A549 (cell line): ENCODE measurements at regions not wholly inside any gene's neighbourhood (a gene's known extent, or its start where the extent isn't known, plus 50 kb on each side); places are given as distances from the start of the nearest gene placed in this dataset.

Experiments used
- ATAC-seq, 2 experiments: fragments of 200-7000 bp in 1 of 2; fragments of >200 bp in 1 of 2; cut with Nextera tagmentation in 1 of 2; cut with Tn5 transposase in 1 of 2; 3 replicates each; pipeline versions ENCODE4 v1.8.0 to v1.9.1; 2018 to 2020; ENCODE audit warnings: mild to moderate bottlenecking in 1 of 2, moderate library complexity in 1 of 2
- CTCF ChIA-PET: fragments of 300-600 bp; sonication (Branson Sonifier 250); formaldehyde crosslinking; extraction: SDS; loops from one replicate; lab custom pipeline; 2021; ENCODE audit warnings: antibody characterized with exemption, inconsistent platforms; lab: Yijun Ruan, JAX
- POLR2A ChIA-PET: fragments of 350-600 bp; formaldehyde crosslinking; extraction: SDS; loops from one replicate; lab custom pipeline; 2021; ENCODE audit warnings: antibody characterized with exemption, inconsistent platforms; lab: Yijun Ruan, JAX
- DNase-seq, 2 experiments: peaks; one replicate each; pipeline versions ENCODE4 v3.0.0 to v3.0.0-alpha.2; 2011 to 2016; ENCODE audit warnings: low read depth in 1 of 2, low spot score in 1 of 2
- FAIRE-seq: peaks from 2 replicates; lab custom pipeline; 2011; peaks lifted over from hg19 to GRCh38; lab: Jason Lieb, UNC
- H3K27ac ChIP-seq, 2 experiments: fragments of >200 bp; sonication (Bioruptor Twin); formaldehyde crosslinking; 3 replicates each; pipeline ENCODE4 v1.5.1; 2016 to 2017
- H3K4me1 ChIP-seq: fragments of >200 bp; sonication (Bioruptor Twin); formaldehyde crosslinking; 3 replicates; pipeline ENCODE4 v1.6.1; 2016
- H3K4me2 ChIP-seq: fragments of >200 bp; sonication (Bioruptor Twin); formaldehyde crosslinking; 3 replicates; pipeline ENCODE4 v1.6.1; 2016
- H3K4me3 ChIP-seq: fragments of >200 bp; sonication (Bioruptor Twin); formaldehyde crosslinking; 3 replicates; pipeline ENCODE4 v1.5.1; 2016
- H3K9me3 ChIP-seq: fragments of >200 bp; sonication (Bioruptor Twin); formaldehyde crosslinking; 3 replicates; pipeline ENCODE4 v1.6.1; 2016
- CEBPB ChIP-seq, 2 experiments: fragments of >200 bp in 1 of 2; sonication (Bioruptor Twin) in 1 of 2; formaldehyde crosslinking in 1 of 2; IDR thresholded peaks; 2 replicates each; pipeline ENCODE4 v1.6.1; 2012 to 2016
- EP300 ChIP-seq, 2 experiments: fragments of >200 bp; sonication (Bioruptor Twin); formaldehyde crosslinking; IDR thresholded peaks; 2 replicates in 1 of 2; 3 replicates in 1 of 2; pipeline ENCODE4 v1.6.1; 2016 to 2017
- FOSL2 ChIP-seq, 2 experiments: fragments of 450-650 bp in 1 of 2; fragments of >200 bp in 1 of 2; sonication (Bioruptor Twin) in 1 of 2; formaldehyde crosslinking; IDR thresholded peaks; 2 replicates each; pipeline versions ENCODE4 v1.5.0 to v1.6.1; 2016 to 2020; ENCODE audit warnings: mild to moderate bottlenecking in 1 of 2, moderate library complexity in 1 of 2
- FOXS1 ChIP-seq: fragments of 250-450 bp; sonication (Bioruptor Pico); IDR thresholded peaks from 2 replicates; pipeline ENCODE4 v1.5.0; 2020; ENCODE audit warnings: mild to moderate bottlenecking, moderate library complexity
- GATA3 ChIP-seq: IDR thresholded peaks from 2 replicates; pipeline ENCODE4 v1.6.1; 2012; ENCODE audit warnings: borderline replicate concordance
- HDAC2 ChIP-seq: fragments of 200-600 bp; sonication (generic); IDR thresholded peaks from 2 replicates; pipeline ENCODE4 v1.6.1; 2016
- HOXB5 ChIP-seq: fragments of 250-450 bp; sonication (Bioruptor Pico); IDR thresholded peaks from 2 replicates; pipeline ENCODE4 v1.5.0; 2020; ENCODE audit warnings: mild to moderate bottlenecking, moderate library complexity
- JUN ChIP-seq, 2 experiments: fragments of >200 bp; sonication (Bioruptor Twin); formaldehyde crosslinking; IDR thresholded peaks; 2 replicates in 1 of 2; 3 replicates in 1 of 2; pipeline ENCODE4 v1.6.1; 2016 to 2017
- JUNB ChIP-seq: fragments of >200 bp; sonication (Bioruptor Twin); formaldehyde crosslinking; IDR thresholded peaks from 2 replicates; pipeline ENCODE4 v1.6.1; 2016
- KDM1A ChIP-seq: fragments of 200-600 bp; sonication (generic); IDR thresholded peaks from 2 replicates; pipeline ENCODE4 v1.6.1; 2016; ENCODE audit warnings: low read depth, mild to moderate bottlenecking
- MAFK ChIP-seq: fragments of 450-650 bp; IDR thresholded peaks from 2 replicates; pipeline ENCODE4 v1.6.1; 2014; ENCODE audit not compliant: partially characterized antibody
- NR3C1 ChIP-seq: fragments of >200 bp; sonication (Bioruptor Twin); formaldehyde crosslinking; IDR thresholded peaks from 3 replicates; pipeline ENCODE4 v1.6.1; 2017
- POLR2AphosphoS2 ChIP-seq: conservative IDR thresholded peaks from 2 replicates; pipeline ENCODE4 v1.6.1; 2012; ENCODE audit warnings: low read length, improper control_type of control experiment, inconsistent platforms
- RAD21 ChIP-seq, 2 experiments: fragments of >200 bp in 1 of 2; sonication (Bioruptor Twin) in 1 of 2; formaldehyde crosslinking in 1 of 2; IDR thresholded peaks in 1 of 2; conservative IDR thresholded peaks in 1 of 2; 2 replicates in 1 of 2; 3 replicates in 1 of 2; pipeline ENCODE4 v1.6.1; 2012 to 2018; ENCODE audit warnings: inconsistent platforms in 1 of 2
- SMC3 ChIP-seq: fragments of >200 bp; sonication (Bioruptor Twin); formaldehyde crosslinking; IDR thresholded peaks from 3 replicates; pipeline ENCODE4 v1.6.1; 2018; ENCODE audit warnings: inconsistent platforms
- SREBF2 ChIP-seq: fragments of 450-650 bp; IDR thresholded peaks from 2 replicates; pipeline ENCODE4 v1.6.1; 2014; ENCODE audit warnings: mild to moderate bottlenecking, moderate library complexity
- ZNF302 ChIP-seq: fragments of 250-450 bp; sonication (Bioruptor Pico); IDR thresholded peaks from 2 replicates; pipeline ENCODE4 v1.9.0; 2021; ENCODE audit warnings: inconsistent platforms, mild to moderate bottlenecking, moderate library complexity
- WGBS: methylation state at CpG from one replicate; pipeline ENCODE4 v1.1.6; 2017; ENCODE audit errors: missing lambda C conversion rate; 5-methylcytosine and 5-hydroxymethylcytosine counted together
- TF ChIP-seq, protein P1 (sequence below): fragments of >200 bp; sonication (Bioruptor Twin); formaldehyde crosslinking; IDR thresholded peaks from 3 replicates; pipeline ENCODE4 v1.6.1; 2016
- TF ChIP-seq, protein P2 (sequence below): IDR thresholded peaks from 2 replicates; pipeline ENCODE4 v1.6.1; 2012
- TF ChIP-seq, protein P3 (sequence below): fragments of 250-450 bp; sonication (Bioruptor Pico); IDR thresholded peaks from 2 replicates; pipeline ENCODE4 v1.5.0; 2021; ENCODE audit warnings: mild to moderate bottlenecking, moderate library complexity, borderline replicate concordance
- TF ChIP-seq, protein P4 (sequence below): IDR thresholded peaks from 2 replicates; pipeline ENCODE4 v1.6.1; 2012

DNA sequence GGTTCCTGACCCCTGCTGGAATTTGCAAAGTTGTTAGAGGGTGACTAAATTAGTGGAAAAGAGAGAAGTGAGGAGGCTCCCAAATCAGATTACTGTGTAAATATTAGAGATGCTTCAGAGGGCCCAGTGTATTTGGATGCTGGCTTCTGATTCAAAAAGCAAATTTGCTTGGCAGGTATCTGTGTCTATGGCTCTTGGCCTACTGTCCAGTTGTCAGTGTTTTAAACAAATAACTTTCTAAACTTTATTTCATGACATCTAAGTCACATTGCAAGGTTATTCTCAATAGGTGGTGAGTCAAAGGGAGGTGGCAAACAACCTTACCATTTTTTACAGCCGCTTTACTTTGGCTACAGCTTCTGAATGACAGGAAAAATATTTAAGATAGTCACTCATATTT, 720.1 kb downstream of the KCNA4 start (continued):
- TF ChIP-seq POLR2AphosphoS2, result no peak

DNA sequence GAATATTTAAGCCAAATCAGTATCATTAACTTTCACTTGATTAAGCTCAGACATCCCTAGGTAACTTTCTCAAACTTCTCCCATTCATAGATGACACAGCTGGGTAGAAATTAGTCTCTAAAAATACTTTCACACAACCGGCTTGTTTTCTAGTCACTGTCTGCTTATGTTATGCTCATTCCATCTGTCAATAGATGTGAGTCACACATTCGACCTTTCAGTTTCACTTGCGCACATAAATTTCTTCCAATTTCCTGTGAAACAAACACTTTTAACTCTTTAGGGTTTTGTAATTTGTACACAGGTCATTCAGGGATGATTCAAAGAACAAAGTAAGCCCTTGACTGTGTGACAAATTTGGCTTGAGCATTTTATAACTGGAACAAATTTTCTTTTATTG, 723.0 kb downstream of the KCNA4 start:
- no peaks in the 10 kb centered on the region for H3K9me3 ChIP-seq
- peak; percentile 63 for FAIRE-seq
- H3K4me2 ChIP-seq, result peak overlapping the region; percentile 50
- peaks cover 25% of the 10 kb centered on the region for H3K4me1 ChIP-seq
- no peak overlapping the region for H3K4me3 ChIP-seq
- peak; percentile 12 to 70 for DNase-seq
- ChIA-PET POLR2A (no interaction called here), CTCF (interaction anchor here (1.0 to 1.7 kb wide), 2 partner anchors 13 to 22 kb away, joined by 3 to 4 read pairs; no protein-coding TSS in a partner anchor)
- peak overlapping the region; percentile 31 to 64; a peak in 5 of 6 replicates for H3K27ac ChIP-seq
- peak in 1 of 2 experiments; percentile 79; a peak in 3 of 6 replicates for ATAC-seq
- TF ChIP-seq SREBF2 (no peak), JUNB (peak; percentile 82), SMC3 (0 out of 3 replicates have a peak, but pooled peaks have one; percentile 15), NR3C1 (no peak), FOXS1 (CRISPR knock-in tag) (no peak), EP300 (IDR thresholded peaks at IDR 0.05) (peak; percentile 33 to 71; a peak in 3 of 5 replicates), FOSL2 (IDR thresholded peaks at IDR 0.05) (0 out of 2 replicates have a peak, but pooled peaks have one; percentile 49), FOSL2 (CRISPR knock-in tag; IDR thresholded peaks at IDR 0.05) (peak; percentile 89), CEBPB (IDR thresholded peaks at IDR 0.05) (peak in 1 of 2 experiments; percentile 47; a peak in 1 of 4 replicates), GATA3 (peak; percentile 79), RAD21 (conservative IDR thresholded peaks at IDR 0.05 in 1 of 2, IDR thresholded peaks at IDR 0.05 in 1 of 2) (peak in 1 of 2 experiments; percentile 25; a peak in 1 of 5 replicates)
- TF ChIP-seq, protein P1, sequence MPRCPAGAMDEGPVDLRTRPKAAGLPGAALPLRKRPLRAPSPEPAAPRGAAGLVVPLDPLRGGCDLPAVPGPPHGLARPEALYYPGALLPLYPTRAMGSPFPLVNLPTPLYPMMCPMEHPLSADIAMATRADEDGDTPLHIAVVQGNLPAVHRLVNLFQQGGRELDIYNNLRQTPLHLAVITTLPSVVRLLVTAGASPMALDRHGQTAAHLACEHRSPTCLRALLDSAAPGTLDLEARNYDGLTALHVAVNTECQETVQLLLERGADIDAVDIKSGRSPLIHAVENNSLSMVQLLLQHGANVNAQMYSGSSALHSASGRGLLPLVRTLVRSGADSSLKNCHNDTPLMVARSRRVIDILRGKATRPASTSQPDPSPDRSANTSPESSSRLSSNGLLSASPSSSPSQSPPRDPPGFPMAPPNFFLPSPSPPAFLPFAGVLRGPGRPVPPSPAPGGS, result peak; percentile 37; the same call in 1 of the 3 replicates
- TF ChIP-seq, protein P2, sequence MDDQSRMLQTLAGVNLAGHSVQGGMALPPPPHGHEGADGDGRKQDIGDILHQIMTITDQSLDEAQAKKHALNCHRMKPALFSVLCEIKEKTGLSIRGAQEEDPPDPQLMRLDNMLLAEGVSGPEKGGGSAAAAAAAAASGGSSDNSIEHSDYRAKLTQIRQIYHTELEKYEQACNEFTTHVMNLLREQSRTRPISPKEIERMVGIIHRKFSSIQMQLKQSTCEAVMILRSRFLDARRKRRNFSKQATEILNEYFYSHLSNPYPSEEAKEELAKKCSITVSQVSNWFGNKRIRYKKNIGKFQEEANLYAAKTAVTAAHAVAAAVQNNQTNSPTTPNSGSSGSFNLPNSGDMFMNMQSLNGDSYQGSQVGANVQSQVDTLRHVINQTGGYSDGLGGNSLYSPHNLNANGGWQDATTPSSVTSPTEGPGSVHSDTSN, result 0 out of 2 replicates have a peak, but pooled peaks have one; percentile 14
- 4% methylated on average over 3 of the region's 3 CpGs for WGBS

DNA sequence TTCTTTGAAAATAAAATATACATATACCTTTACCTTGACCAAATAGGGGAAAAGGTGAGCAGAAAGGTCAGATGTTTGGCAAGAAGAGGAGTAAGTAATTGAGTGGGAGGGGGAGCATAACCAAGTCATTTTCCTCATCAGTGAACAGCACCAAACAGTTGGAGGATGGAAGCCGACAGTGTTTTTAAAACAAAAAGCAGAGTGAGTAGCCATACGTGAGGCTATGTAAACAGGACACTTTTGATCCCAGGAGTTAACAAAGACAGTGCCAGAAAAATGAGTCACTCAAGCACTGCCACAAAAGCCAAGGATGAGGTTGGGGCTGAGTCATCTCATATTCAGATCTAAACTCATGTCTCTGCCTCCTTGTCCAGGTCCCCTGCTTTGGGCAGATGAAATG, 734.7 kb downstream of the KCNA4 start:
- ChIA-PET CTCF (no interaction called here), POLR2A (interaction anchor here (0.6 kb wide), 1 partner anchor 383 kb away, joined by 6 read pairs; no protein-coding TSS in a partner anchor)
- TF ChIP-seq, protein P3, sequence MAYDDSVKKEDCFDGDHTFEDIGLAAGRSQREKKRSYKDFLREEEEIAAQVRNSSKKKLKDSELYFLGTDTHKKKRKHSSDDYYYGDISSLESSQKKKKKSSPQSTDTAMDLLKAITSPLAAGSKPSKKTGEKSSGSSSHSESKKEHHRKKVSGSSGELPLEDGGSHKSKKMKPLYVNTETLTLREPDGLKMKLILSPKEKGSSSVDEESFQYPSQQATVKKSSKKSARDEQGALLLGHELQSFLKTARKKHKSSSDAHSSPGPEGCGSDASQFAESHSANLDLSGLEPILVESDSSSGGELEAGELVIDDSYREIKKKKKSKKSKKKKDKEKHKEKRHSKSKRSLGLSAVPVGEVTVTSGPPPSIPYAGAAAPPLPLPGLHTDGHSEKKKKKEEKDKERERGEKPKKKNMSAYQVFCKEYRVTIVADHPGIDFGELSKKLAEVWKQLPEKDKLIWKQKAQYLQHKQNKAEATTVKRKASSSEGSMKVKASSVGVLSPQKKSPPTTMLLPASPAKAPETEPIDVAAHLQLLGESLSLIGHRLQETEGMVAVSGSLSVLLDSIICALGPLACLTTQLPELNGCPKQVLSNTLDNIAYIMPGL (CRISPR knock-in tag), result no peak
- no peak for TF ChIP-seq KDM1A
- peak; percentile 86 to 95; a peak in 4 of 5 replicates for TF ChIP-seq JUN (IDR thresholded peaks at IDR 0.05)
- TF ChIP-seq EP300 (IDR thresholded peaks at IDR 0.05), result peak; percentile 83 to 88; a peak in 3 of 5 replicates
- TF ChIP-seq HOXB5, result no peak
- TF ChIP-seq FOSL2 (IDR thresholded peaks at IDR 0.05), result peak; percentile 98
- TF ChIP-seq FOSL2 (CRISPR knock-in tag; IDR thresholded peaks at IDR 0.05), result peak; percentile 98
- TF ChIP-seq NR3C1, result no peak
- TF ChIP-seq, protein P1, result peak; percentile 85; the same call in 2 of the 3 replicates
- no peak for TF ChIP-seq HDAC2
- TF ChIP-seq RAD21 (conservative IDR thresholded peaks at IDR 0.05 in 1 of 2, IDR thresholded peaks at IDR 0.05 in 1 of 2), result peak; percentile 25 to 65; a peak in 4 of 5 replicates
- no peak for TF ChIP-seq FOXS1 (CRISPR knock-in tag)
- TF ChIP-seq MAFK, result peak; percentile 47
- TF ChIP-seq ZNF302 (CRISPR knock-in tag), result no peak
- peak; percentile 92 for TF ChIP-seq GATA3
- TF ChIP-seq, protein P4, sequence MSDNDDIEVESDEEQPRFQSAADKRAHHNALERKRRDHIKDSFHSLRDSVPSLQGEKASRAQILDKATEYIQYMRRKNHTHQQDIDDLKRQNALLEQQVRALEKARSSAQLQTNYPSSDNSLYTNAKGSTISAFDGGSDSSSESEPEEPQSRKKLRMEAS, result peak; percentile 80
- TF ChIP-seq SMC3, result peak; percentile 54
- TF ChIP-seq, protein P2, result no peak
- peak in 1 of 2 experiments; percentile 57; a peak in 1 of 4 replicates for TF ChIP-seq CEBPB (IDR thresholded peaks at IDR 0.05)
- TF ChIP-seq SREBF2, result no peak
- peak; percentile 98 for TF ChIP-seq JUNB
- peak overlapping the region; percentile 62 for H3K4me2 ChIP-seq
- ATAC-seq, result peak; percentile 99
- 0% methylated on average over 2 of the region's 2 CpGs for WGBS
- H3K4me3 ChIP-seq, result no peak overlapping the region
- DNase-seq, result peak; percentile 81 to 92
- H3K4me1 ChIP-seq, result peaks cover 36% of the 10 kb centered on the region
- FAIRE-seq, result peak; percentile 100
- H3K9me3 ChIP-seq, result no peaks in the 10 kb centered on the region
- peak overlapping the region; percentile 76 to 85 for H3K27ac ChIP-seq
